ENCODE measurements at regions not wholly inside any gene's neighbourhood (a gene's known extent, or its start where the extent isn't known, plus 50 kb on each side); places are given as distances from the start of the nearest gene placed in this dataset.
A peak's percentile ranks its signal among the peaks of the same experiment; 100 is the strongest.

- Histone ChIP-seq H3K4me2 (ENCODE audit: extremely low read depth, insufficient read depth, low read length) (no peak overlapping the region), H4K20me1 (ENCODE audit: control insufficient read depth, extremely low read depth, insufficient read depth, low read length) (no peaks in the 10 kb centered on the region), H3K36me3 (ENCODE audit: control insufficient read depth, insufficient read depth, low read length) (no peaks in the 10 kb centered on the region), H3K4me3 (replicated peaks in 1 of 4; ENCODE audit: control extremely low read depth in 1 of 4, insufficient read depth in 1 of 4, low read depth in 3 of 4, low read length in 4 of 4) (no peak overlapping the region), H3K79me2 (ENCODE audit: control insufficient read depth, insufficient read depth, low read length) (no peaks in the 10 kb centered on the region), H2AFZ (ENCODE audit: low read length) (no peak overlapping the region), H3K9ac (ENCODE audit: insufficient read depth, low read length) (no peak overlapping the region), H3K9me3 (ENCODE audit: control insufficient read depth, insufficient read depth, low read depth, low read length) (no peaks in the 10 kb centered on the region), H3K27ac (ENCODE audit: insufficient read depth, low read length) (no peak overlapping the region), H3K27me3 (ENCODE audit: control insufficient read depth, insufficient read depth, low read length) (no peaks in the 10 kb centered on the region), H3K4me1 (ENCODE audit: control insufficient read depth, extremely low read depth, insufficient read depth, low read length) (no peaks in the 10 kb centered on the region)
- no peak for DNase-seq (ENCODE audit: low read depth in 2 of 2)
- TF ChIP-seq, protein P1, sequence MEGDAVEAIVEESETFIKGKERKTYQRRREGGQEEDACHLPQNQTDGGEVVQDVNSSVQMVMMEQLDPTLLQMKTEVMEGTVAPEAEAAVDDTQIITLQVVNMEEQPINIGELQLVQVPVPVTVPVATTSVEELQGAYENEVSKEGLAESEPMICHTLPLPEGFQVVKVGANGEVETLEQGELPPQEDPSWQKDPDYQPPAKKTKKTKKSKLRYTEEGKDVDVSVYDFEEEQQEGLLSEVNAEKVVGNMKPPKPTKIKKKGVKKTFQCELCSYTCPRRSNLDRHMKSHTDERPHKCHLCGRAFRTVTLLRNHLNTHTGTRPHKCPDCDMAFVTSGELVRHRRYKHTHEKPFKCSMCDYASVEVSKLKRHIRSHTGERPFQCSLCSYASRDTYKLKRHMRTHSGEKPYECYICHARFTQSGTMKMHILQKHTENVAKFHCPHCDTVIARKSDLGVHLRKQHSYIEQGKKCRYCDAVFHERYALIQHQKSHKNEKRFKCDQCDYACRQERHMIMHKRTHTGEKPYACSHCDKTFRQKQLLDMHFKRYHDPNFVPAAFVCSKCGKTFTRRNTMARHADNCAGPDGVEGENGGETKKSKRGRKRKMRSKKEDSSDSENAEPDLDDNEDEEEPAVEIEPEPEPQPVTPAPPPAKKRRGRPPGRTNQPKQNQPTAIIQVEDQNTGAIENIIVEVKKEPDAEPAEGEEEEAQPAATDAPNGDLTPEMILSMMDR (conservative IDR thresholded peaks at IDR 0.05 in 1 of 2, IDR thresholded peaks at IDR 0.05 in 1 of 2; ENCODE audit: low read depth in 1 of 2, low read length in 2 of 2): no peak
- TF ChIP-seq EZH2 (IDR thresholded peaks at IDR 0.05; ENCODE audit: low read length, missing control alignments): no peak
Observed at GRCh38 chr15:57857871-57858270, 151.4 kb downstream of the POLR2M start.

DNA sequence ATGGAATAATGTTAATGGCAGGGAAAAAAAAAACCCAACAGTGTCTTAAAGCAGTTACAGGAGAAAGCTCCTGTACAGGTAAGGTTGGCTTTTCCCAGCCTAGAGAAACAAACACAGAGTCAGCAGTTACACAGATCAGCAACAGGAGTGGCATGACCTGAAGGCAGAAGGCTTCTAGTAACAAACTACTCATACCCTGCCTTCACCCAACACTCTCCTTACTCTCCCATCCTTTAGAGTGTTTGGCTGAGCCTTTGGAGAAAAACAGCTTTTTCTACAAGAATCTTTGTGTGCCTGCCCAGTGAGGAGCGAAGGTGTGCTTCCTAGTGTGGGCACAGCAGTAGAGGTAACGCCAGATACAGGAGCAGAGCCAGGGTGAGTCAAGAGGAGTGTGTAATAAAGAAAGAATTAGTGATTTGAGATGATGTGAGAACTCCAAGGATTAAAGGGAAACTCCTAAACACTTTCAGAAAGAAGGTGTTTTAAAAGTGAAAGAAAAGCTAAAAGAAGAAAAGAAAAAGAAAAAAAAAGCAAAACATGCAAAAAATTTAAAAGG, 152.7 kb downstream of the POLR2M start:
- Histone ChIP-seq H3K27ac (ENCODE audit: insufficient read depth, low read length) (no peak overlapping the region), H2AFZ (ENCODE audit: low read length) (no peak overlapping the region), H3K4me2 (ENCODE audit: extremely low read depth, insufficient read depth, low read length) (no peak overlapping the region), H3K4me3 (replicated peaks in 1 of 4; ENCODE audit: control extremely low read depth in 1 of 4, insufficient read depth in 1 of 4, low read depth in 3 of 4, low read length in 4 of 4) (no peak overlapping the region), H3K36me3 (ENCODE audit: control insufficient read depth, insufficient read depth, low read length) (no peaks in the 10 kb centered on the region), H3K27me3 (ENCODE audit: control insufficient read depth, insufficient read depth, low read length) (peaks cover 2% of the 10 kb centered on the region), H4K20me1 (ENCODE audit: control insufficient read depth, extremely low read depth, insufficient read depth, low read length) (no peaks in the 10 kb centered on the region), H3K4me1 (ENCODE audit: control insufficient read depth, extremely low read depth, insufficient read depth, low read length) (no peaks in the 10 kb centered on the region), H3K9me3 (ENCODE audit: control insufficient read depth, insufficient read depth, low read depth, low read length) (no peaks in the 10 kb centered on the region), H3K79me2 (ENCODE audit: control insufficient read depth, insufficient read depth, low read length) (no peaks in the 10 kb centered on the region), H3K9ac (ENCODE audit: insufficient read depth, low read length) (no peak overlapping the region)
- no peak for TF ChIP-seq EZH2 (IDR thresholded peaks at IDR 0.05; ENCODE audit: low read length, missing control alignments)
- TF ChIP-seq, protein P1 (conservative IDR thresholded peaks at IDR 0.05 in 1 of 2, IDR thresholded peaks at IDR 0.05 in 1 of 2; ENCODE audit: low read depth in 1 of 2, low read length in 2 of 2): no peak
- DNase-seq (ENCODE audit: low read depth in 2 of 2): no peak

DNA sequence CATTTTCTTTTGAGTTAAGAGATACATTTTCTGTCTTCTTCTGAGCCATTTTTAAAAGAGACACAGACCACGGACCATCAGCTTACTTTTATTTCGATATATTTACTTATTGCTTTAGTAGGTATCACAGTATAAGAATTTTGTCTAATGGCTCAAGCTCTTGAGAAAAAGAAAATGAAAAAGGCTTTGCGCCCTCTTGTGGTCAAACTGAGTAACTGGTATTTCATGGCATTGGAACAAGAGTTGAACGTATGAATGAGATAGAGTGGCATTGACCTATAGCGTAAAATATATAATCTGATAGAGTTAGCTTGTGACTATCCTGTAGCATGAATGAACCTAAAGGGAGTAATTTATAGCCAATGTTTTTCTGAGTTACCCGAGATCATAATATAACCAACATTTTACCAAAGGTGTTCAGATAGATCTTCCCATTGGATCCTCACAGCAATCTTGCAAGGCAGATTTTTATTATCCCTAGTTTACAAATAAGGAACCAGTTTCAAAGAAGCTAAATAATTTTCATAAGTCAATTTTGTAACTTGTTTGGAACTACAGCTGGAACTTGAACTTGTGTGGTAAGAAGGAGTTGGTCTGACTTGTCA, 154.6 kb downstream of the POLR2M start:
- TF ChIP-seq, protein P1 (conservative IDR thresholded peaks at IDR 0.05 in 1 of 2, IDR thresholded peaks at IDR 0.05 in 1 of 2; ENCODE audit: low read depth in 1 of 2, low read length in 2 of 2): peak; percentile 69 to 79
- TF ChIP-seq EZH2 (IDR thresholded peaks at IDR 0.05; ENCODE audit: low read length, missing control alignments): no peak
- Histone ChIP-seq H3K9me3 (ENCODE audit: control insufficient read depth, insufficient read depth, low read depth, low read length) (no peaks in the 10 kb centered on the region), H4K20me1 (ENCODE audit: control insufficient read depth, extremely low read depth, insufficient read depth, low read length) (no peaks in the 10 kb centered on the region), H3K4me3 (replicated peaks in 1 of 4; ENCODE audit: control extremely low read depth in 1 of 4, insufficient read depth in 1 of 4, low read depth in 3 of 4, low read length in 4 of 4) (no peak overlapping the region), H3K9ac (ENCODE audit: insufficient read depth, low read length) (no peak overlapping the region), H3K36me3 (ENCODE audit: control insufficient read depth, insufficient read depth, low read length) (no peaks in the 10 kb centered on the region), H3K4me1 (ENCODE audit: control insufficient read depth, extremely low read depth, insufficient read depth, low read length) (no peaks in the 10 kb centered on the region), H2AFZ (ENCODE audit: low read length) (no peak overlapping the region), H3K27me3 (ENCODE audit: control insufficient read depth, insufficient read depth, low read length) (peaks cover 2% of the 10 kb centered on the region), H3K27ac (ENCODE audit: insufficient read depth, low read length) (no peak overlapping the region), H3K79me2 (ENCODE audit: control insufficient read depth, insufficient read depth, low read length) (no peaks in the 10 kb centered on the region), H3K4me2 (ENCODE audit: extremely low read depth, insufficient read depth, low read length) (no peak overlapping the region)
- DNase-seq (ENCODE audit: low read depth in 2 of 2): peak; percentile 46 to 80
